Activated CD4-positive, CD25-positive, alpha-beta regulatory T cell treated with anti-CD3 and anti-CD28 coated beads, Interleukin-2, amount 50 U/mL, for 24 hours (primary cell): ENCODE measurements at regions not wholly inside any gene's neighbourhood (a gene's known extent, or its start where the extent isn't known, plus 50 kb on each side); places are given as distances from the start of the nearest gene placed in this dataset.
"Not testable (repeated sequence)": the region's sequence is repeated elsewhere in the genome, so short reads cannot be mapped to it uniquely, and the experiment has no call there.

Experiments used
- ATAC-seq, 2 donors: fragments of 150-1000 bp; cut with Tn5 transposase; one replicate each; pipeline ENCODE4 v1.10.0; 2021; ENCODE audit warnings: mild to moderate bottlenecking in 1 of 2, moderate library complexity in 1 of 2

DNA sequence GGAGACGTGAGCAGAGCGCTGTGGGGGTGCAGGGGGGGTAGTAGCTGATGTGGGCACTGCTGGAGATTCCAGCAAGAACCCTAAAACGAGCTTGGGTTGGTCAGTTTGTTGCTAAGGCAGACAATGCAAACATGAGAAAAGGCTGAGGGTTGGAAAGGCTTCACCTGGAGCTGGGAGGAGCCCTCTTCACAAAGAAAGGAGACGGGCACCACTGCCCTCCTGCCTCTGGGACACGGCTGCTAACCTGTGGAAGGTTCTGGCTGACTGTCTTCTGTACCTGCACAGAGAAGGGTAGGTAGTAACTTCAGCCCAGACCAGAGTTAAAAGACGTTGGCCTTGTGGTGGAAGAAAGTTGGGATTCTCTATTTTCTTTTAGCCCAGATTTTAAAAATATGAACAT is 108.7 kb downstream of the SUCLA2 start:
- ATAC-seq = no peak

DNA sequence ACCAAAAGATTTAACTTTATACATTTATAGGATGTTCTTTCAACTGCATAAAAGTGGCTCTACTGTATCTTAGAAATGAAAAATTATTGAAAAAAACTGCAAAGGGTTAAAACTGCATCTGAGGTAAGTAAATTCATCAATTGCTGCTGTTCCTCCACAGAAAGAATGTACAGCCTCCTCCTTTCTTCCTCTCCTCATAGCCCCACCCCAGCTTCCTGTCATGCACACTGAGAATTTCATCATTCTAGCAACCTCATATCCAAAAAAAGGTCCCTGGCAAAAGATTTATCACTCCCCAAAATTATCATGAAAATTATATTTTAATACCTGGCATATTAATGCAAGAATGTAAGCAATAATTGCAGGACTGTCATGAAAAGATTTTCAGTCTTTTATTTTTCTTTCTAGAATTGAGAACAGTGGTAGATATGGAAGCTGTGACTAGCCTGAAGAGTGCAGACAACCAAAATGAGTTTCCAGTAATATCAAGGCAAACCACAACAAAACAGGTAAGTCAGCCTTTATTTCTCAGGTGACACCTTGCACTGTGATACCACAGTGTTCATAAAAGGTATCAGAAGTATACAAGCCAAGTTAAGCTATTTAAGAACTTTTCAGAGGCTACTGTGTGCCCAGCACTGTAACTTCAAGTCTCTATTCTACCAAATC is 110.8 kb downstream of the SUCLA2 start:
- peak in 1 of 2 donors; percentile 48 for ATAC-seq

DNA sequence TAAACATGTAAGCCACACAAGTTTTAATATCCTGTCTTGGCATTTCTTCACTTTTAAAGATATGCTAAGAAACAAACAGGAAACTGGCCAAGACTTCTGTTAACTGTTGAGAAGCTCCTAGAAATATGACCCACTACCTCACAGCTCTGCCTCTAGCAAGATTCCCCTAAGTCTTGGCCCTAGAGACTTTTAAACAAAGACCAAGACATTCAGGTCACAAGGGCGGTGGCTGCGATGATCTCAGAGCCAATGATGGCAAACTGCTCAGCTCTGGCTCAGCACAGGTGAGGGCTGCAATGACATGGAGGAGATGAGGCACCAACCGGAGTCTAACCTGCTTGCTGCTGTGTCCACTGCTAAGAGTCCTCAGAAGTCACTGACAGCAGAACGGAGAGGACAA is 114.8 kb downstream of the SUCLA2 start:
- no peak for ATAC-seq

DNA sequence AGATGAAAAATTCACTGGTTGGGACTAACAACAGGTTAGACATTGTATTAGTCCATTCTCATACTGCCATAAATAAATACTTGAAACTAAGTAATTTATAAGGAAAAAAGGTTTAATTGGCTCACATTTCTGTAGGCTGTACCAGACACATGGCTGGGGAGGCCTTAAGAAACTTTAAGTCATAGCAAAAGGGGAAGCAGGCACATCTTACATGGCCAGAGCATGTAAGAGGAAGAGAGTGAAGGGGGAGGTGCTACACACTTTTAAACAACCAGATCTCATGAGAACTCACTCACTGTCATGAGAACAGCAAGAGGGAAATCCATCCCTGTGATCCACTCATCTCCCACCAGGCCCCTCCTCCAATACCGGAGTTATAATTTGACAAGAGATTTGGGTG is 125.9 kb downstream of the SUCLA2 start:
- no peak for ATAC-seq

DNA sequence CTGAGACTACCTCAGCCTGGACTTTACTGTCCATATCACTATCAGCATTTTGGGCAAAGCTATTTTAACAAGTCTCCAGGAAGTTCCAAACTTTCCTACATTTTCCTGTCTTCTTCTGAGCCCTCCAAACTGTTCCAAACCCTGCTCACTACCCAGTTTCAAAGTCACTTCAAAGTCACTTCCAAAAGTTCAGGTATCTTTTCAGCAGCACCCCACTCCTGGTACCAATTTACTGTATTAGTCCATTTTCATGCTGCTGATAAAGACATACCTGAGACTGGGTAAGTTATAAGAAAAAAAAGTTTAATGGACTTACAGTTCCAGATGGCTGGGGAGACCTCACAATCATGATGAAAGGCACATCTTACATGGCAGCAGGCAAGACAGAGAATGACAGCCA is 127.1 kb downstream of the SUCLA2 start:
- not testable (repeated sequence) for ATAC-seq

DNA sequence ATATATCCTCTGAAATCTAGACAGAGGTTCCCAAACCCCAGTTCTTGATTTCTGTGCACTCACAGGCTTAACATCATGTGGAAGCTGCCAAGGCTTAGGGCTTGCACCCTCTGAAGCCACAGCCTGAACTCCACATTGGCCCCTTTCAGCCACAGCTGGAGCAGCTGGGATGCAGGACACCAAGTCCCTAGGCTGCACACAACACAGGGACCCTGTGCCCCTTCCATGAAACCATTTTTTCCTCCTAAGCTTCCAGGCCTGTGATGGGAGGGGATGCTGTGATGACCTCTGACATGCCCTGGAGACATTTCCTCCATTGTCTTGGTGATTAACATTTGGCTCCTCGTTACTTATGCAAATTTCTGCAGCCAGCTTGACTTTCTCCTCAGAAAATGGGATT is 127.8 kb downstream of the SUCLA2 start:
- not testable (repeated sequence) for ATAC-seq

DNA sequence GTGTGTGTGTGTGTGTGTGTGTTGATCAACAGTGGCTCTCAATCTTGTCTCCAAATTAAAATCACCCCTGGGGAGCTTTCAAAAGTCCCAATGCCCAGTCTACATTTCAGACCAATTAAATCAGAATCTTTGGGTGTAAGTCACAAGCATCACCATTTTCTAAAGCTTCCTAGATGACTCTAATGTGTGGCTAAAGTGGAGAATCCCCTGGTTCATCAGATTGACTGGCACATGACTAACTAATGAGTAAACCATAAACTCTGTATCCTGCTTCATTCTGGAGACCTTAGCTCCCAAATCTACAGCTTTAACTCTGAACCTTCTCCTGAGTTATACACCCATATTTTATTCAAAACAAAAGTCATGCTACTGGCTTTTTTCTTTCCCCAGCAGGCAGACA is 131.3 kb downstream of the SUCLA2 start:
- ATAC-seq = no peak

DNA sequence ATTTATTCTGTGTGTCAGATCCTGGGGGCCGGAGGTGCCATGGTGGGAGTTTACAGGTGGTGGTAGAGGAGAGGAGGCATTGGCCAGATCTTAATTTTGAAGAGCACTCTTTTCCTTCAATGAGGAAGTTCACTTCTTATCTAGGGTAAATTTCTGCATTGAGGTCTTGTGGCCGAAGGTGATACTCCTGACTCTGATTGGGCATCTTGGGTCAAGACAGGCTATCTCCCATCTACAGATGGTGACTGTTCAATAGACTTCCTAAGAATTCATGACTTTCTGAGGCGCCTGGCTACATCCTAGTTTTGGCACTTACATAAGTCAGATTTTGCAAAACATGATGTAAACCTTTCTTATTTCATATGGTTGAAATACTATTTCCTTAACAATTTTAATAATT is 135.2 kb downstream of the SUCLA2 start:
- no peak for ATAC-seq

DNA sequence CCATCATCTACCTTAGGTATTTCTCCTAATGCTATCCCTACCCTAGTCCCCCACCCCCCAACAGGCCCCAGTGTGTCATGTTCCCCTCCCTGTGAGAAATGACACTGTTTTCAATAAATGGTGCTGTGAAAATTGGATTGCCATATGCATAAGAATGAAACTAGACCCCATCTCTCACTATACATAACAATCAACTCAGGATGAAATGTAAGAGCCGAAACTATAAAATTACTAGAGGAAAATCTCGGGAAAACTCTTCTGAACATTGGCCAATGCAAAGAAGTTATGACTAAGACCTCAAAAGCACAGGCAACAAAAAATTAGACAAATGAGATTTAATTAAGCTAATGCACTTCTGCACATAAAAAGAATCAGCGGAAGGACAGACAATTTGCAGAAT is 138.2 kb downstream of the SUCLA2 start:
- no peak for ATAC-seq

DNA sequence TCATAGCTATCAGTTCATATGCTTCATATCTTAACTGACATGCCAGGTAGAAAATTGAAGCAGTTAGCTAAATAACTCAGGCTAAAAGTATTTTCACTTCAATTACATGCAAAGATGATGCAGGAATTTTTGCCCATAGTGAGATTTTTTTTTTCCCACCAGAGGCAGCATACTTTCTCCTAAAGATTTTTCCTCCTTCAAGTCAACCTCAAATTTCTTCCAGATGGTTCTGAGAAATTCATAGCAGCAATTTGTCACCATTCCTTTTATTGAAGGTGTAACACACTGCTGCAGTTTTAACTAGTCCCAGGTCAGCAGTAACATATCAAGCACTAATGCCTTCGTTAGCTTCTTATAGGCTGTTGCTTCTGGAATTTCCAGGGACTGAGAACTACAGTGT is 141.9 kb downstream of the SUCLA2 start:
- ATAC-seq = no peak

DNA sequence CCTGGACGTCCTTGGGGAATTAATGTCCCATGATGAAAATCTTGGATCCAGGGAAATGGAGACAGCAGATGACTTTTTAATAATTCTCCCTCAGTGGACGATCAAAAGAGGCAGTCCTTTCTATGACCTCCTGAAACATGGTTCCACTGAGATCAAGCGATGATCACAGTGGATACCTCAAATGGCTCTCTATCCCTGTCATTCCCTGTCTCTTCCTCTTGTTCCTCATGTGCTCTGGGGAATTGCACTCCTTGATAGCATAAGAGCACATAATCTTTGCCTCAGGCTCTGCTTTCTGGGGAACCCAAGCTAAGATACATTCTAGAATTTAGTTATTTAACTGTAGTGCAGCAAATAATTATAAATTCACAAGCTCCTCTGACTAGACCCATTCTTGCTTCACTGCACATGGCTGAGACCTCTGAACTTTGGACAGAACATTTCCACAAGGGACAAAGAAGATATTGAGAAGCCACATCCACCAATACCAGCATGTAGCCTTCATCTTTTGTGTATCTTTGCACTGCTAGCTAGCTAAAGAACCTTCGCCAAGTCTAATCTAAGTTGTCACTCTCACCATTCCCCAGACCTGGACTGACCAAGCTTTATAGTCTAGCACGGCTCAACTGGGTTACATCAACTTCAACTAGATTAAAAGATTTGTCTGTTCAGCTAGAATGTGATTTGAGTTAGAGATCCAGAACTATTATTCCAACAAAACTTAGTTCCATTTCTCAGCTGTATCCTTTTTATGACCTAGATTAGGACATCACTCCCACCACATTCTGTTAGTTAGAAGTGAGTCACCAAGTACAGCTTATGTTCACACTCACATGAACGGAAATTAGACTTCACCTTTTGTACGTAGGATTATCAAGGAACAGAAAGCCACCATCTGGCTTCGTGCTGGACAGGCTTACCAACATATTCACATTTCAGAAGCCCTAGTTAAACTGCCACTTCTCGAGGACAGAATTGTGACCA is 142.7 kb downstream of the SUCLA2 start:
- no peak for ATAC-seq

DNA sequence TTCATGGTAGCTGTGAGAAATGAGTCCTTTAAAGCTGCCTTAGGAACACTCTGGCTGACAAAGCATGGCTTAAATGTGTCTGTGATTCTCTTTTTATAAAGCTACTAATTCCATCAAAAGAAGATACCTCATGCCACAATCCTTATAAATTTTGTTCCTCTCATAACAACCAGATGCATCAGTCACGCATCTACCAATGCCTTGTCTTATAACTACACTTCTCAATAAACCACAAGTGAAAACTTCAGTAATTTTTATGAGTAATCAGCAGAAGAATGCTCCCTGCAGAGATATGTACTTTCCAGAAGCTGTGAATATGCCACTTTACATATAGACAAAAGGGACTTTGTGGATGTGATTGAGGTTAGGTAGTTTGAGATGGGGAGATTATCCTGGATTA is 147.8 kb downstream of the SUCLA2 start:
- no peak for ATAC-seq

DNA sequence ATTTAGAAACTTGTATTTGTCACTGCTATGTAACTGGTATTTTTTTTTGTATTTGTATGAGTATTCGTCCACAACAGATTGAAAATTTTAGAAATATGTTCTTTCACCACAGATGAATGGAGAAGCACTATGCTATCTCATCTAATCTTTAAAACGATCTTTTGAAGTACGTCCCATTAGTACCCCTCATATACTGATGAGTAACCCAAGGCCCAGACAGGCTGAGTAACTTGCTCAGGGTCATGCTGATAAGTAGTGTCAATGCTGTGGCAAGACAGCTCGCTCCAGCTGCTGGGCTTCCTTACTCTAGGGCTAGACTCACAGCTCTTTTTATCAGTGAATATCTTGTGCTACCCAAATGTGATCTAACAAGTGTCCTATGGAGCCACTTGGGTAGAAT is 154.2 kb downstream of the SUCLA2 start:
- no peak for ATAC-seq

DNA sequence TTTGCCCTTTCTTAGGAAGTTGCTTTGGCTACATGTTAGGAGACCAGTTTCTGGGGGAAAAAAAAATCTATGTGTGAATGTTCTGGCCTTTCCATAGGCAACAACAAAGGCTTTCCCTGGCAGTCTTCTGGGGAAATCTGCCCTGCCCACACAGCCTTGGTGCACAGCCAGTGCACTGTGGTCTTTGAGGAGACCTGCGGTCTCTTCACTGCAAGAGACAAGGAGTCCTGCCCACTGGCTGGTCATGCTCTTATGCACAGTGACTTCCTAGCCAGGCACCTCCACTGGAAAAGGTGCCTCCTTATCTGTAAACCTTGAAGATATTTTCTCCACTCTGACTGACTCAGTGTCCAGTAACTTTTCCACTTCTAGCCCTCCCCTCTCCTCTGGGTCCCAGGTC is 155.1 kb downstream of the SUCLA2 start:
- no peak for ATAC-seq

DNA sequence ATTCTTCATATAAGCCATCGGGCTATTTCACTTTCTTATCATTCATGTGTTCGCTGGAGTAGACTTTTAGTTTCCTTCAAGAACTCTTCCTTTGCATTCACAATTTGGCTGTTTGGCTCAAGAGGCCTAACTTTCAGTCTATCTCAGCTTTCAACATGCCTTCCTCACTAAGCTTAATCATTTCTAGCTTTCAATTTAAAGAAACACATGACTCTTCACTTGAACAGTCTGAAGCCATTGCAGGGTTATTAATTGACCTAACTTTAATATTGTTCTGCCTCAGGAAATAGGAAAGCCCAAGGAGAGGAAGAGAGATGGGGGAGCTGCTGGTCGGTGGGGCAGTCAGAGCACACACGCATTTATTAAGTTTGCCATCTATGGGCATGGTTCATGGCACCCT is 158.1 kb downstream of the SUCLA2 start:
- no peak for ATAC-seq

DNA sequence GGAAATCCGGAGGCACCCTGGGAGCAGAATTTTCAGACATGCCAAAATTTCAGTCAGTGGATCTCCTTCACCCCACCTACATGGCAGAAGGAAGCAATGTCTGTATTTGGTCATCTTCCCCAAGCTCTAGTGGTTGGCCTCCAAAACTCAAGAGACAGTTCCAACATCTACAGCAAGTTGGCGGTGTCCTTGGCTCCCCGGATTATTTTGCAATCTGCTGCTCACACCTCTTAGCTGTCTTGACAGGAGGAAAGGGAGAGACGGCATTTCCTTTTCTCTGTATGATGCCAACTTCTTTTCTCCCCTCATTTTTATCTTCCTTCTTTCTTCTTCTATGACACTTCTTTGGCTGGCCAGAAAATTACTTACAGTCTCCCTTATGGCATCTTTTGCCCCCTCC is 159.9 kb downstream of the SUCLA2 start:
- no peak for ATAC-seq

DNA sequence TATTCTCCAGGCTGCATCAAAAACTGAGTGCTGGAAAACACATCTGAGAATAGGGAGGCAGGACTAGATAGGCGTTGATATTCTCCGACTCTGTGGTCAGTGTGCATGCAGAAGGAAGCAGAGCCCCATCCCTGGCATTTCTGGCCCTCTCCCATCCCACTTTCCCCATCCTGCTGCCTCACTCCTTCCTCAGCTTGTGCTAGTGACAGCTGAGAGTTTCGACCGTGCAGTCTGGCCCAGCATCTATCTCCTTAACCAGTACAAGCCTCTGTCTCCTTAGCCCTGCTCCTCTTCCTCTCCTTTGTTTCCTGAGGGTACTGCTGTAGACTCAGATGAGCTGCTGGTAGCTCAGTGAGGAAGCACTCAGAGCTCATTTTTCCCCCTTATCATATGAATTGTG is 163.2 kb downstream of the SUCLA2 start:
- ATAC-seq = no peak

DNA sequence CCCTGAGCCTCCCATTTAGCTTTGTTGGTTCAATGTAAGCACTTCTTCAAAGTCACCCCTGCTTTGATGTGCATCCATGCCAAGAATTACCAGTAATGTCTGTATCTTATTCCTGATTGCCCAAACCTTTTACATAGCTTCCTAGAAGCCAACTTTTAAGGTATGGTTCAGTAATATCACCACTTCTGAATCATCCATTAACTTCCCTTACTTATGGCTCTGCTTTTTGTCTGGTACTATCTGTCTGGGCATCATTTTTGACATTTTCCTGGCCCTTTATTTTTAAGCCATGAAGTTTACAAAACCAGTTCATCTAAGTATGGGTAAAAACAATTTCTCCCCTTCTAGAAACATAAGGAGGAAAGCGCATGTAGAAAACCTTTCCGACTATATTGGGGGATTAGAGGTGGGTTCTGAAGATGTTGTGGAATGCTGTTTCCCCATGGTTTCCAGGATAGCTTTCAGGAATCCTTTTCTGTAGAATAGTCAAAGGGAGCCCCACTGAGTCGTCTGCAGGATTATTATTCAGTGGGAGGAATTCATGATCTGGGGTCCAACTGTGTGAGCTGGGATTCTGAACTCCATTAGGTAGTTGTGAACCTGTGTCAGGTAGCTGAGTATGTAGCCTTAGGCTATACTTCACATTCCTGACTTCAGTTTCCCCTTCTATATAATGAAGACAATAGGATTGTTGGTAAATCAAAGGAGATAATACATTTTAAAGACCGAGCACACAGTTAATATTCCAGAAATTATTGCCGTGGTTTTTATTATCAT is 163.8 kb downstream of the SUCLA2 start:
- ATAC-seq = no peak

DNA sequence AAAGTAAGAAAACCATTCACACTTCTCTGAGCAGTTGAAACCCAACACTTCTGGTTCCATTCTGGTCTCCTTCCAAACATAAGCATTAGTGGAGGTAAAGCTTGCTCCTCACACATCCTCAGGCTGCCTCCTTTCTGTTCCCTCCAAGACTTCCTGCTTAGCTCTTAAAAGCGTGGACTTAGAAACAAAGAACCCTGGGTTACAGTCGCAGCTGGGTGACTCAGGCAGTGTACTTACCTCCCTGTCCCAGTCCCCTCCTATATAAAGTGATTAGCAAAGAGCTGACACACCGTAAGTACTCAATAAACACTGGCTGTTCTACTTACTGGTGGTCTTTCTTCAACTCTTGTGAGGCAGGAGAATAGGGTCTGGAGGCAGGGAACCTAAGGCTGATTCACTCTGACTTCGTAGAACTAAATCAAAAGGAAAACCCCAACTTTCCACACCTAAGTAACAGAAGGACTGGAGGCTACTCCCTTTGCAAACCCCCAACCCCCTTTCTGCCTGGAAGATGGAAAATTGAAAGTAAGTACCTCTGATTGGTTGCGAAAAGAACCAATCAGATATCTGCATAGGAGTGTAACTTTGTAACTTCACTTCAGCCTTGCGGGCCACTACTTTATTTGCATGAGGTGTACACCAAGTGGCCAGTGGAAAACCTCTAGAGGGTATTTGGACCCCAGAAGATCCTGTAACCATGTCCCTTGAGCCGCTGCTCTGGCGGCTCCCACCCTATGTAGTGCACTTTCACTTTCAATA is 165.4 kb downstream of the SUCLA2 start:
- no peak for ATAC-seq

DNA sequence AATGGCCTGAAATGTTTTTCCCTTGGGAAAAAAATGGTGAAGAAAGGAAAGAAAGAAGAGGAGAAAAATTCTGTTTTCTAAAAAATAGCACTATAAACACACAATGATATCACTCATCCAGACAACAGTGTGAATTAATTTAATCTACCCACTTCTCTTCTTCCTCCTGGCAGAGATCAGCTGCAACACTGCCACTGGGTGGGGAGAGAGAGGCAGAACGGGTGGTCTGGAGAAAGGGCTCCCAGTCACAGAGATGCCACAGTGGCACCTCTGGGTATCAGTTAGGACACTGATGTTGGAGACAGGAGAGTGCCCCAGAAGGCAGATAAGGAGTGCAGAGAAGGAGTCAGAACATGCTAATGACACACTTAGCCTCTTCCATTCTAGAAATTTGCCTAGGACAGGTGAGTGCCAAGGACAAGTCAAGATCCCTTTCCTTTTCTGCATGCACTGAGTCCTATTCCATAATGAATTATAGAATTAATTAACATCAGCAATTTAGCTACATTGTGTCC is 168.6 kb downstream of the SUCLA2 start:
- no peak for ATAC-seq

DNA sequence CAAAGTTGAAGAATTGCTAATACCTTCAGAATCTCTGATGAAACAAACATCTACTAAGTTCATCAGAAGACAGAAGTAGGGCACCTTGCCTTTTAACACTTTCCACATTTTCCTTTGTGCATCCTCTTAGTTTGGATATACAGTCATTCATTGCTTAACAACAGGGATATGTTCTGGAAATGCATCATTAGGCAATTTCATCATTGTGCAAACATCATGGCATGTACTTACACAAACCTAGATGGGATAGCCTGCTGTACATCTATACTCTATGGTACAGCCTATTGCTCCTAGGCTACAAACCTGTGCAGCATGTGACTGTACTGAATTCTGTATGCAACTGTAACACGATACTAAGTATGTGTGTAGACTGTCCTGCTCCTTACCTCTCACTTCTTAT is 169.8 kb downstream of the SUCLA2 start:
- ATAC-seq = no peak

DNA sequence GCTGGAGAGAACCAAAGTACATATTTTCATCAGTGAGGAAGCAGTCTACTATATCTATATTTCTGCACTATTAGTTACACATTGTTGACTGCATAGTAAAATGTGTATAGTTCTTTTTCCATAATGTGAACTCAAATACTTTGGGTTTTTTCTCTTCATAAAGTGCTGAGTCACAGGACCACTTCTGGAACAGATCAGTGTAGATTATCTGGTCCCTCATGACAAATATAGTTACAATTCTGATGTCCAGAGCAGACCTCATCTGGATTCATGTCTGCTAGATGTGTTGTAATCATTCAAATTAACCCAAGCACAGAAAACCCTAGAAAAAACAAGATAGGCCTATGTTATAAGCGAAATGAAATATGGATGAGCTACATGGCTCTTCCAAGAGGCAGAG is 171.4 kb downstream of the SUCLA2 start:
- ATAC-seq = no peak
